ENCODE measurements at regions not wholly inside any gene's neighbourhood (a gene's known extent, or its start where the extent isn't known, plus 50 kb on each side); places are given as distances from the start of the nearest gene placed in this dataset.

DNA sequence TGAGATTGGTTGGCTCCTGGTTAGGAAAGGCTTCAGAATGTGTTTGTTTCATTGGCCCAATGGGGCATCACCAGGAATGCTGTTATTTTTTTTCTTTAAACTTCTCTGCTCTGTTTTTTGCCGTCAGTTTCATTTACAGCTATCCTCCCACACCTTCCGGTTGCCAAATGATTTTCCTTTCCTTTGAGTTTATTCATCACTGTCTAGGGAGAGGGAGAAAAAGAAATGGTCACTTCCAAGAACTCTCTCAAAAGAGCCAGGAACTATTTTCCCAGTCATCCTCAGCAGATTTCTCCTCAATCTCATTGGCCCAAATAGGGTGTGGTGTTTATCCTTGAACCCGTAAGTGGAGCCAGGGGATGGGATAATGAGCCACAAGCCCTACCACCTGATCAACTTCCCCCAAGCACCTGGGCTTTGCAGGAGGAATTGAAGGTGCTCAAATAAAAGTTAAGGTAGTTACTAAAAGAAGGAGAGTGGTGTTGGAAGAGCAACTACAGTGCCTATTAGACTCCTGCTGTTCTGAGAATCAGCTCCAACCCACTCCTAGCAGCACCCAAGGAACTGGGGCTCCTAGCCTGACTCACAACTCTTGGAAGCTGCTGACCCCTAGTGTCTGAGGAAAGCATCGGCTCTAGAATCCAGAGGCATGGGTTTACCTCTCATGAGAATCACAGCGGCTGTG, 183.8 kb upstream of the IL12A start:
- Histone ChIP-seq H3K27ac (no peak overlapping the region), H3K36me3 (no peaks in the 10 kb centered on the region), H3K9me3 (no peaks in the 10 kb centered on the region), H3K27me3 (replicated peaks; ENCODE audit: insufficient read depth) (no peaks in the 10 kb centered on the region), H3K4me3 (no peak overlapping the region), H3K4me1 (replicated peaks) (no peaks in the 10 kb centered on the region)
- DNase-seq (ENCODE audit: low spot score), result peak; percentile 64
- TF ChIP-seq POLR2A (IDR thresholded peaks at IDR 0.05) (no peak), POLR2AphosphoS5 (IDR thresholded peaks at IDR 0.05) (peak; percentile 38)
- TF ChIP-seq, protein P1, sequence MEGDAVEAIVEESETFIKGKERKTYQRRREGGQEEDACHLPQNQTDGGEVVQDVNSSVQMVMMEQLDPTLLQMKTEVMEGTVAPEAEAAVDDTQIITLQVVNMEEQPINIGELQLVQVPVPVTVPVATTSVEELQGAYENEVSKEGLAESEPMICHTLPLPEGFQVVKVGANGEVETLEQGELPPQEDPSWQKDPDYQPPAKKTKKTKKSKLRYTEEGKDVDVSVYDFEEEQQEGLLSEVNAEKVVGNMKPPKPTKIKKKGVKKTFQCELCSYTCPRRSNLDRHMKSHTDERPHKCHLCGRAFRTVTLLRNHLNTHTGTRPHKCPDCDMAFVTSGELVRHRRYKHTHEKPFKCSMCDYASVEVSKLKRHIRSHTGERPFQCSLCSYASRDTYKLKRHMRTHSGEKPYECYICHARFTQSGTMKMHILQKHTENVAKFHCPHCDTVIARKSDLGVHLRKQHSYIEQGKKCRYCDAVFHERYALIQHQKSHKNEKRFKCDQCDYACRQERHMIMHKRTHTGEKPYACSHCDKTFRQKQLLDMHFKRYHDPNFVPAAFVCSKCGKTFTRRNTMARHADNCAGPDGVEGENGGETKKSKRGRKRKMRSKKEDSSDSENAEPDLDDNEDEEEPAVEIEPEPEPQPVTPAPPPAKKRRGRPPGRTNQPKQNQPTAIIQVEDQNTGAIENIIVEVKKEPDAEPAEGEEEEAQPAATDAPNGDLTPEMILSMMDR (IDR thresholded peaks at IDR 0.05), result peak; percentile 56 to 88 (median 76)
- intact Hi-C loops (cut with DNase I), result loop anchor here (1.0 to 5.0 kb wide), 2 partner anchors 188 to 543 kb away; no protein-coding TSS in a partner anchor
- WGBS, result 45% methylated on average over 5 of the region's 5 CpGs

GRCh38 chr3:159805411-159805772, 183.2 kb upstream of the IL12A start:
- 96% methylated on average over 1 of the region's 1 CpG for WGBS

DNA sequence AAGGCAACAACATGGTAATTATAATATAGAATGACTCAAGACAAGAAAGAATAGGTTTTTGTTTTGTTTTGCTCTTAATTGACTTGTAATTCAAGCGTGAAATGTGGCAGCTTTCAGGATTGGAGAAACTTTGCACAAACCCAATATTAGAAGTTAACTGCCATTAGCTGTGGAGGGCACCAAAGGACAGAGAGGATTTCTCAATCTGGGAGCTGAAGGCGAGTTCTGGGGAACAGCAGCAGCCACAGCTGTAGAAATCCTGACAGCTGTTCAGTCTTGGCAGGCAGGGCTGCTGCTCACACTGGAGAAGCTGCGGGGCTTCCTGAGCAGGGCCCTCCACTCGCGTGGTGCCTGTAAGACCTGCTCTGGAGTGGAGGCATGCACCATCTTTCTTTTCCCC, 182.2 kb upstream of the IL12A start:
- intact Hi-C loops (cut with DNase I), result loop anchor here (5.0 kb wide), 1 partner anchor 544 kb away; no protein-coding TSS in a partner anchor
- Histone ChIP-seq H3K4me1 (replicated peaks) (no peaks in the 10 kb centered on the region), H3K27ac (no peak overlapping the region), H3K4me3 (no peak overlapping the region), H3K27me3 (replicated peaks; ENCODE audit: insufficient read depth) (no peaks in the 10 kb centered on the region), H3K36me3 (no peaks in the 10 kb centered on the region), H3K9me3 (no peaks in the 10 kb centered on the region)
- TF ChIP-seq POLR2AphosphoS5 (IDR thresholded peaks at IDR 0.05), result no peak
- DNase-seq (ENCODE audit: low spot score), result no peak
- 47% methylated on average over 5 of the region's 5 CpGs for WGBS

More at GRCh38 chr3:159805411-159805772, 183.2 kb upstream of the IL12A start:
- no peak for DNase-seq (ENCODE audit: low spot score)
- Histone ChIP-seq H3K27me3 (replicated peaks; ENCODE audit: insufficient read depth) (no peaks in the 10 kb centered on the region), H3K4me1 (replicated peaks) (no peaks in the 10 kb centered on the region), H3K9me3 (no peaks in the 10 kb centered on the region), H3K36me3 (no peaks in the 10 kb centered on the region), H3K27ac (no peak overlapping the region), H3K4me3 (no peak overlapping the region)
- intact Hi-C loops (cut with DNase I), result loop anchor here (1.0 to 5.0 kb wide), 2 partner anchors 188 to 543 kb away; no protein-coding TSS in a partner anchor
- TF ChIP-seq, protein P1 (IDR thresholded peaks at IDR 0.05), result no peak
- TF ChIP-seq POLR2AphosphoS5 (IDR thresholded peaks at IDR 0.05) (no peak), POLR2A (IDR thresholded peaks at IDR 0.05) (no peak)

GRCh38 chr3:159807137-159808040, 181.2 kb upstream of the IL12A start:
- Histone ChIP-seq H3K4me1 (replicated peaks) (no peaks in the 10 kb centered on the region), H3K36me3 (no peaks in the 10 kb centered on the region), H3K4me3 (no peak overlapping the region), H3K27ac (no peak overlapping the region), H3K27me3 (replicated peaks; ENCODE audit: insufficient read depth) (no peaks in the 10 kb centered on the region), H3K9me3 (no peaks in the 10 kb centered on the region)
- TF ChIP-seq, protein P1 (IDR thresholded peaks at IDR 0.05), result no peak
- TF ChIP-seq POLR2AphosphoS5 (IDR thresholded peaks at IDR 0.05), result no peak
- no peak for TF ChIP-seq POLR2A (IDR thresholded peaks at IDR 0.05)
- intact Hi-C loops (cut with DNase I), result loop anchor here (5.0 kb wide), 1 partner anchor 545 kb away; no protein-coding TSS in a partner anchor
- 30% methylated on average over 3 of the region's 3 CpGs for WGBS
- DNase-seq (ENCODE audit: low spot score), result no peak

- Histone ChIP-seq H3K4me3 (no peak overlapping the region), H3K27me3 (replicated peaks; ENCODE audit: insufficient read depth) (no peaks in the 10 kb centered on the region), H3K9me3 (no peaks in the 10 kb centered on the region), H3K36me3 (no peaks in the 10 kb centered on the region), H3K27ac (no peak overlapping the region), H3K4me1 (replicated peaks) (no peaks in the 10 kb centered on the region)
- intact Hi-C loops (cut with DNase I), result no loop called here
- peak; percentile 37 for DNase-seq (ENCODE audit: low spot score)
- TF ChIP-seq POLR2AphosphoS5 (IDR thresholded peaks at IDR 0.05), result peak; percentile 41
- TF ChIP-seq, protein P1 (IDR thresholded peaks at IDR 0.05), result no peak
- 33% methylated on average over 8 of the region's 8 CpGs for WGBS
Observed at GRCh38 chr3:159813822-159814531, 174.7 kb upstream of the IL12A start.
